GM12865 (cell line): ENCODE measurements at regions not wholly inside any gene's neighbourhood (a gene's known extent, or its start where the extent isn't known, plus 50 kb on each side); places are given as distances from the start of the nearest gene placed in this dataset.
A peak's percentile ranks its signal among the peaks of the same experiment; 100 is the strongest.

Experiments used
- DNase-seq: peaks from one replicate; pipeline ENCODE4 v3.0.0; 2010; ENCODE audit warnings: low read depth
- H3K4me3 ChIP-seq: 2 replicates; pipeline ENCODE4 v1.5.1; 2011; ENCODE audit warnings: mild to moderate bottlenecking, low read depth, low read length, control low read depth
- CTCF ChIP-seq: IDR thresholded peaks from 2 replicates; pipeline ENCODE4 v1.5.1; 2011; ENCODE audit warnings: low read length, control low read depth, low read depth, inconsistent platforms; ENCODE audit not compliant: insufficient read depth; ENCODE audit errors: missing control alignments

- H3K4me3 ChIP-seq, result no peak overlapping the region
- TF ChIP-seq CTCF, result no peak
- no peak for DNase-seq
Observed at GRCh38 chr4:67234296-67234695, 311.0 kb downstream of the CENPC start.

- no peak for TF ChIP-seq CTCF
- DNase-seq, result no peak
- H3K4me3 ChIP-seq, result no peak overlapping the region
Observed at GRCh38 chr4:67229148-67229547, 316.2 kb downstream of the CENPC start.

- TF ChIP-seq CTCF, result no peak
- DNase-seq, result no peak
- no peak overlapping the region for H3K4me3 ChIP-seq
Observed at GRCh38 chr4:67220861-67221260, 324.4 kb downstream of the CENPC start.

- H3K4me3 ChIP-seq, result no peak overlapping the region
- TF ChIP-seq CTCF, result no peak
Observed at GRCh38 chr4:67218883-67219282, 326.4 kb downstream of the CENPC start.

GRCh38 chr4:67207941-67208441, 337.3 kb downstream of the CENPC start:
- no peak overlapping the region for H3K4me3 ChIP-seq
- TF ChIP-seq CTCF, result no peak
- no peak for DNase-seq

More at GRCh38 chr4:67218883-67219282, 326.4 kb downstream of the CENPC start:
- DNase-seq, result no peak

- no peak for TF ChIP-seq CTCF
- no peak for DNase-seq
Observed at GRCh38 chr4:67204441-67204840, 340.9 kb downstream of the CENPC start.

GRCh38 chr4:67201334-67201733, 344.0 kb downstream of the CENPC start:
- peak; percentile 2 for DNase-seq
- TF ChIP-seq CTCF, result no peak
- no peak overlapping the region for H3K4me3 ChIP-seq

More at GRCh38 chr4:67204441-67204840, 340.9 kb downstream of the CENPC start:
- H3K4me3 ChIP-seq, result no peak overlapping the region
